ENCODE measurements at regions not wholly inside any gene's neighbourhood (a gene's known extent, or its start where the extent isn't known, plus 50 kb on each side); places are given as distances from the start of the nearest gene placed in this dataset.

GRCh38 chr16:85445779-85446222, 167.3 kb upstream of the GSE1 start:
- TF ChIP-seq CTCF (IDR thresholded peaks at IDR 0.05; ENCODE audit: unreplicated experiment): no peak
- Mint-ChIP-seq H3K4me1 (ENCODE audit: low read depth) (peaks cover 39% of the 10 kb centered on the region), H3K4me3 (ENCODE audit: low read depth) (no peak overlapping the region), H3K27ac (no peak overlapping the region), H3K9me3 (ENCODE audit: low read depth) (no peaks in the 10 kb centered on the region), H3K27me3 (no peaks in the 10 kb centered on the region), H3K36me3 (ENCODE audit: insufficient read depth) (no peaks in the 10 kb centered on the region)
- DNase-seq (ENCODE audit: low spot score, unreplicated experiment): no peak

GRCh38 chr16:85446951-85447692, 166.0 kb upstream of the GSE1 start:
- Mint-ChIP-seq H3K36me3 (ENCODE audit: insufficient read depth) (no peaks in the 10 kb centered on the region), H3K4me3 (ENCODE audit: low read depth) (no peak overlapping the region), H3K27ac (peak overlapping the region; percentile 95), H3K9me3 (ENCODE audit: low read depth) (no peaks in the 10 kb centered on the region), H3K4me1 (ENCODE audit: low read depth) (peaks cover 45% of the 10 kb centered on the region), H3K27me3 (no peaks in the 10 kb centered on the region)
- DNase-seq (ENCODE audit: low spot score, unreplicated experiment): no peak
- TF ChIP-seq CTCF (IDR thresholded peaks at IDR 0.05; ENCODE audit: unreplicated experiment): no peak

DNA sequence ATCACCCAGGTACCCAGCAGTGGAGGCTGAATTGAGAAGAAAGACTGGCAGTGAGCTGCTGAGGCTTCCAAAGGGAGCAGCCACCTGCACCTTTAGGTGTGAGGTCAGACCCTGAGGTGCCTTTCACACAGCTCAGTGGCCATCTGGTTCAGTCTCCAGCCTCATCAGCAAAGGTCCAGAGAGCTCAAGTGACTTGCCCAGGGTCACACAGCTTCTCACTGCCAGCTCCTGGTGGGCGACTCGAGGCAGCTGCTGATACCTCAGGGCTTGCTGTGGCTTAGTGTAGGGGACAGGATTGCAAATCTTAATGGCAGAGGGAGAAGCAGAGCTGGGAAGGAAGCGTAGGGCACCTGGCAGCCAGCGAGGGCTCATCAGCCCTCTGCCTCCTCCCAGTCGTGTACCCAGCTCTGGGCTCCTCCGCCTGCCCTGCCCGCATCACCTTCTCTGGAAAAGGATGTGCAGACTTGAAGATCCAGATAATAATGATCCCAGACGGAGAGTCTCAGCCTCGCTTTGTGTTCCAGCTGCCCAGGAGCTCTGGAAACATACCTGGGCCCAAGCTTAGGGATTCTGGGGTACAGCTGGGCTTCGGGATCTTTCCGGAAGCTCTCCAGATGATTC, 165.3 kb upstream of the GSE1 start:
- TF ChIP-seq CTCF (IDR thresholded peaks at IDR 0.05; ENCODE audit: unreplicated experiment): no peak
- no peak for DNase-seq (ENCODE audit: low spot score, unreplicated experiment)
- Mint-ChIP-seq H3K36me3 (ENCODE audit: insufficient read depth) (no peaks in the 10 kb centered on the region), H3K9me3 (ENCODE audit: low read depth) (no peaks in the 10 kb centered on the region), H3K27ac (peak overlapping the region; percentile 95), H3K27me3 (no peaks in the 10 kb centered on the region), H3K4me1 (ENCODE audit: low read depth) (peaks cover 46% of the 10 kb centered on the region), H3K4me3 (ENCODE audit: low read depth) (peak overlapping the region; percentile 26)

DNA sequence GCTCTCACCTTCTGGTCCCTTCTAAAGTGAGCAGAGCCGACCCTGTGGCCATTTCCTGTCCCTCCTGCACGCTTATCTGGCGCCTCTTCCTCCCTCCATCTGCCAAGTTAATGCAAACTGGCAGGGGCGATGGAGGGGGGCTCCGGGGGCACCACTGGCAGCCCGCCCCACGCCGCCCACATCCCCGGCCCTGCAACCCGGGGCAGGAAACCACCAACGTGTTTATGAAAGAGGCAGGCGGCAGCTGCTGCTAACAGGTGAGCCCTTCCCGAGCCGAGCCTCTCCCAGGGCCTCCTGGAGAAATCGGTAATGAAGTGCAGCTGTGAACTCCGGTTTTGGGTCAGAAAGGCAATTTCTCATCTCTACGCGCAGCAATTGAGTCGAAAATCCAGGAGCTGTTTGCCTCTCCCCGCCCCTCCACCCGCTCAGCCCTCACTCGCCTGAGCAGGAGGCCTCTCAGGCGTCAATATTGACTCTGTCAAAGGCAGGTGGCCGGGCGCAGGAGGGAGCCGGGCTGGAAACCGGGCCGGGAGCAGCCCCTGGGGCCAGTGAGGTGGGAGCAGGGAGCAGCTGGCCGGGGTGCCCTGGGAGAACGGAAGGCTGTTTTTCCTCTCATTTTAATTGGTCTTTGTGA, 164.4 kb upstream of the GSE1 start:
- Mint-ChIP-seq H3K4me3 (ENCODE audit: low read depth) (peak overlapping the region; percentile 50), H3K4me1 (ENCODE audit: low read depth) (peaks cover 48% of the 10 kb centered on the region), H3K27me3 (no peaks in the 10 kb centered on the region), H3K36me3 (ENCODE audit: insufficient read depth) (no peaks in the 10 kb centered on the region), H3K27ac (peak overlapping the region; percentile 95), H3K9me3 (ENCODE audit: low read depth) (no peaks in the 10 kb centered on the region)
- DNase-seq (ENCODE audit: low spot score, unreplicated experiment): peak; percentile 80
- no peak for TF ChIP-seq CTCF (IDR thresholded peaks at IDR 0.05; ENCODE audit: unreplicated experiment)

DNA sequence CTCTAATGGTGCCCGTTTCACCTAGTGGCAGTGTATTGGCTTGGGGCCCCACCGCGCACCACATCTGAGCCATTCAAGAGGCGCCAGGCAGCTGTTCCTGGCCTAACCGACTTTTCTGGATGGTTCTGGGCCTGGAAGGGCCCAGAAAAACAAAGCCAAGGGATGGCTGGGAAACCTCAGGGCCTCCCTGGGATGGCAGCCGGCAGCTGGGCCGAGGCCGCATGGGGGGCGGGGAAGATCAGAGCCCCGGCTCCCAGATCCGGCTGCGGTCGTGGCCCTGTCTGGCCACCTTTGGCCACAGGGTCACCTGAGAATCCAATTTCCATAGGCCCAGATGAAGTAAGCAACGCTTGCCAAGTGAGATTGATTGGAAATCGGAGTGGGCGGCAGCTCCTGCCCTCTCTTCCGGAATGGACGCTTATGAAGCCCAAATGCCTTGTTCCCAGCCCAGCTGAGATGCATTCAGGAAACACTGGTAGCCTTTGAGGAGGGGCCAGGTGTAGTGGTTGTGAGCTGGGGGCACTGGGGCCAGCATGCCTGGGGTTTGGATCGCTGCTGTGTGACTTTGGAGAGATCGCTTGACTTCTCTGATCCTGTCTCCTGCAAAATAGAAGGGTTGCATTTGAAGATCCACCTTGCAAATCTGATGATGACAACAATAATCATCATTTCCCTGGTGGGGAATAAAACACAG, 163.8 kb upstream of the GSE1 start:
- Mint-ChIP-seq H3K36me3 (ENCODE audit: insufficient read depth) (no peaks in the 10 kb centered on the region), H3K9me3 (ENCODE audit: low read depth) (no peaks in the 10 kb centered on the region), H3K4me1 (ENCODE audit: low read depth) (peaks cover 46% of the 10 kb centered on the region), H3K27ac (peak overlapping the region; percentile 95), H3K27me3 (no peaks in the 10 kb centered on the region), H3K4me3 (ENCODE audit: low read depth) (no peak overlapping the region)
- TF ChIP-seq CTCF (IDR thresholded peaks at IDR 0.05; ENCODE audit: unreplicated experiment): peak; percentile 10
- DNase-seq (ENCODE audit: low spot score, unreplicated experiment): no peak
